ENCODE measurements at regions not wholly inside any gene's neighbourhood (a gene's known extent, or its start where the extent isn't known, plus 50 kb on each side); places are given as distances from the start of the nearest gene placed in this dataset.

GRCh38 chr2:157055660-157056199 is 201.8 kb upstream of the GALNT5 start:
- DNase-seq (ENCODE audit: low read depth, low spot score) = peak; percentile 33

- peak; percentile 63 for DNase-seq (ENCODE audit: low read depth, low spot score)
These were observed 201.3 kb upstream of the GALNT5 start for GRCh38 chr2:157056200-157056676.

DNA sequence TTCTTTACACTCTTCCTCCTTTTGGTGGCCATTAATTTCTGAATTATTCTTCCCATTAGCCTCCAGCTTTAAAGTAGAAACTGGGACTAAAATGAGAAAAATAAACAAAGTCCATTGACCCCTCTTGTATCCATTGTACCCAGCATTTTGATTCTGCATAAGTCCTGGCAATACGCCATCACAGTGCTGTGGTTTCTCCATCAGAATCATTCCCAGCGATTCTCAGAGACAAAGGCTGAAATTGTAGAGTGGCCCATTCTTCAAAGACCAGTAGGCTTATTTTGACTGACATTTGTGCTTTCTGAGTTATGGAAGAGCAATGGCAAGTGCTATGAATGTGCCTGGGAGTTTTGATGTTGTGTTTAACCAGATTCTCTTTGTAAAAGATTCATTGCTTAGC is 199.3 kb upstream of the GALNT5 start:
- no peak for DNase-seq (ENCODE audit: low read depth, low spot score)

DNA sequence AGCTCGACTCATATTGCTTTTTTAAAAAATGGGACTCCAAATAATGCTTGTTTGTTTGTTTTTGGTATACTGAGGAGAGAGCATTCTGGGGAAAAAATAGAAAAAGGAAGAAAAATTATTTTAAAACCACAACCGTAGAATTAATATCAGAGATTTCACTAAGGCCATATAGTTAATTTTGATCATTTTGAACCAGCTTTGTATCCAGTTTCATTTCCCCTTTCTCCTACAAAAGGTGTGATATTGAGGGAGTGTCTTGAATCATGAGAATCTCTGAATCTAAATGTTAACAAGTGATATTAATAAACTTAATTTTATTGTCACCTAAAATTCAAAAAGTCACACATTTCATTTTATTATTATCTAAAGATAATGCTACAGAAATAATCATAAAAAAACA is 198.5 kb upstream of the GALNT5 start:
- DNase-seq (ENCODE audit: low read depth, low spot score) = no peak

DNA sequence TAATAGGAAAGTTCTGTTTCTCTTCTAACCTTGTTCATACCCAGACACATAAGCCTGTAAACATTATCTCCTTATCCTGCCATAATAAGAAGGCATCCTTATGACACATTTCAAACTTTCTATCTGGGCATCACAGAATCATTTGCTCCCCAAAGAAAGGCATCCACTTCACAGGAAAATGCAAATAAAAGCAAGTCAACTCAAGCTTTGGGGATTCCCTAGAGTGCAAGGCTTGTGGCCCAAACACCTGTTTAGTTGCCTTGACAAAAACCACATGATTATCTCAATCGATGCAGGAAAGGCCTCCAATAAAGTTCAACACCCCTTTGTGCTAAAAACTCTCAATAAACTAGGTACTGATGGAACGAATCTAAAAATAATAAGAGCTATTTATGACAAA is 195.7 kb upstream of the GALNT5 start:
- no peak for DNase-seq (ENCODE audit: low read depth, low spot score)

DNA sequence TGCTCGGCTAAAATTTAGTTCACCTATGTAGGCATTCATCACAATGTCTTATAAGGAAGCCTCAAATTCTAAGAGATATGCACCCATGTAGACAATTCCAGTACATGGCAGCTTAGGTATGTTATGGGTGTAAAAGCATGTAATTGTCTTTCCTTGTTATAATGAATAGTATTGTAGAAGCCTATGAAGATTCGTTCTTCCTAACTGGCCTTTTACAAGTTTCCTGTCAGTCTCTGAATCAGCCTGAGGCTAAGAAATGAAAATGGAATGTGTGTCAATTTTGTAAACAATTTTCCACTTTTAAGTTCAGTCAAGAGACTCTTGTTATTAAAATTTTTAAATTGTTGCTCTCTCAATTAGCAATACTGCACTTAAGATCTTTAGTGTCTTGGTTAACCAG is 189.9 kb upstream of the GALNT5 start:
- no peak for DNase-seq (ENCODE audit: low read depth, low spot score)

DNA sequence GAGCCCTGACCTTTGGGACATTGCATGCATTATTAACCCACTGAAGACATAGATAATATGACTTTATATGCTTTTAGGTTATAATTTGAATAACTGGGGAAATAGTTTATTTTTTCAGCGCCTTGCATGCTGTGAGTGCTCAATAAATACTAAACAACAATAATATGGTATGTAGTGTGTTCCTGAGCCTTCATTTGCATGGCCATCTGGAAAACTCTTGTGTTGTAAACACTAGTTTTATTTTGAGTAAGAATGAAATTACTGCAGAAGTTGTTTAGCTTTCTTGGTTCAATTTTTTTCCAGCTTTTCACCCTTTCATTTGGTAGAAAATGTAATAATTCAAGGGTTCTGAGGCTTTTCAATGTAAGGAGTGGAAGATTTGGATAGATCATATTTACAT is 189.3 kb upstream of the GALNT5 start:
- no peak for DNase-seq (ENCODE audit: low read depth, low spot score)

DNA sequence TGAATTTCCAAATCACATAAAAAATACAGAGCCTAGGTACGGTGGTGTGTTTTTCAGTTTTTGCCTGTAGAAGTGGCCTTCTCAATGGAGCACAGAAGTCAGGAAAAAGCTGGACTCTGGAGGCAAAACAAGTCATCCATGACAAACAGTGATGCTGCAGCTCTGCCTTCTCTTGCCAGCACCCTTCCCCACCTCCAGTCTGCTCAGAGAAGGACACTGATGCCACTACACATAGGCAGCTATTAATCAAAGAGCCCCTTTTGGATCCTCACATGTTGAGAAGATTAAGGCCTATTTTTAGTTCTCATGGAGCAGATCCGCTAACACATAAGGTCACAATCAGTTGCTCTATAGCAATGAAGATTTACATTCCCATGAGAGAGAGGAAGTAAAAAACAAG is 181.6 kb upstream of the GALNT5 start:
- no peak for DNase-seq (ENCODE audit: low read depth, low spot score)

GRCh38 chr2:157076526-157077161 is 180.9 kb upstream of the GALNT5 start:
- no peak for DNase-seq (ENCODE audit: low read depth, low spot score)

- no peak for DNase-seq (ENCODE audit: low read depth, low spot score)
These were observed 179.7 kb upstream of the GALNT5 start for GRCh38 chr2:157077753-157078350.

DNA sequence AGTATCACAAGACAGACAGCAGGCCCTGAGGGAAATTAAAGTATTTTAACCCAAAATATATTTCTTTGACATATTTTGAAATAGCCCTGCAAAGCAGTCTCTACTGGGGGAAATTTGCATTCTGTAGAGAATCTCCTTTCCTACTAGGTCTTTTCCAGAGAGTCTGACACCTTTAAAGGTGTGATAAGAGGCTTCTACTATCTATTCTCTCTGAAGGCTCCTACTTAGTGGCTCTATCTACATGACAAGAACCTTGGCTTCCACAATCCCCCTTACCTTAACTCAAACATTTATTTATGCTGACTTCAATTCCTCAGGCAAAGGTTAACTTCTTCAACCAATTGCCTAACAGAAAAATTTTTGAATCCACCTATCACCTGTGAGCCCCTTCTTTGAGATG is 174.6 kb upstream of the GALNT5 start:
- no peak for DNase-seq (ENCODE audit: low read depth, low spot score)

- no peak for DNase-seq (ENCODE audit: low read depth, low spot score)
These were observed 172.0 kb upstream of the GALNT5 start for GRCh38 chr2:157085522-157085921.

- DNase-seq (ENCODE audit: low read depth, low spot score) = peak; percentile 45
These were observed 170.0 kb upstream of the GALNT5 start for GRCh38 chr2:157087373-157088002.

DNA sequence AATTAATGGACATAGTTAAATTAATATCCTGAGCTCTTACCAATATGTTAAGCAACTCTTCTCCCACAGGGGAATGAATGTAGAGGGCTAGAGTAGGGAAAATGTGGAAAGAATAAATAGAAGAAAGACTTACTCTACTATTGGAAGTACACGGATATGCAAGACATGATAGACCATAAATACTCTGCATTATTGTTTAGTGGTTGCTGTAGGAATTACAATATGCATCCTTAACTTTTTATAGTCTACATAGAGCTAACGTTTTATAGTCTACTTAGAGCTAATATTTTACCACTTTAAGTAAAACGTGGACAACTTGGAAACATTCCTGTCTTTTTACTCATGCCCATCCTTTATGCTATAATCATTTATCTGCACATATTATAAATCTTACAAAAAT is 163.8 kb upstream of the GALNT5 start:
- no peak for DNase-seq (ENCODE audit: low read depth, low spot score)

- no peak for DNase-seq (ENCODE audit: low read depth, low spot score)
These were observed 152.1 kb upstream of the GALNT5 start for GRCh38 chr2:157105372-157105771.

- DNase-seq (ENCODE audit: low read depth, low spot score) = no peak
These were observed 150.6 kb upstream of the GALNT5 start for GRCh38 chr2:157106950-157107349.

- no peak for DNase-seq (ENCODE audit: low read depth, low spot score)
These were observed 150.0 kb upstream of the GALNT5 start for GRCh38 chr2:157107460-157107859.

DNA sequence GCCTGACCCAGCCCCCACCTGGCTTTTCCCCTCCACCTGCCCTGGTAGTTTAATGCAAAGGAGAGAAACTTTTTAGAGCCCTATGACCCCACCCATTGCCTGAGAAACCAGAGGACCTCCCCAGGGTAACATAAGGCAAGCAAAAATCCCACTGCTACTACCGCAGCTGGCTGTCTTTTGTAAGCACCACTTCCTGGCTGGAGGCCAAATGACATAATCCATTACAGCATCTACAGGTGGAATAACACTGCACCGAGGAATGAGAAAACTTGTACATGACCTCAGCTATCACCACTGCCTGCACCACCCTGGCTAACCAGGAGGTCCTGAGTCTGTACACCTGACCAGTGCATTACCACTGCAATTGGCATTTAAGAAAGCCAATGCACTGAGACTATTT is 149.6 kb upstream of the GALNT5 start:
- peak; percentile 57 for DNase-seq (ENCODE audit: low read depth, low spot score)

- no peak for DNase-seq (ENCODE audit: low read depth, low spot score)
These were observed 134.7 kb upstream of the GALNT5 start for GRCh38 chr2:157122776-157123175.

GRCh38 chr2:157124731-157125130 is 132.8 kb upstream of the GALNT5 start:
- no peak for DNase-seq (ENCODE audit: low read depth, low spot score)

DNA sequence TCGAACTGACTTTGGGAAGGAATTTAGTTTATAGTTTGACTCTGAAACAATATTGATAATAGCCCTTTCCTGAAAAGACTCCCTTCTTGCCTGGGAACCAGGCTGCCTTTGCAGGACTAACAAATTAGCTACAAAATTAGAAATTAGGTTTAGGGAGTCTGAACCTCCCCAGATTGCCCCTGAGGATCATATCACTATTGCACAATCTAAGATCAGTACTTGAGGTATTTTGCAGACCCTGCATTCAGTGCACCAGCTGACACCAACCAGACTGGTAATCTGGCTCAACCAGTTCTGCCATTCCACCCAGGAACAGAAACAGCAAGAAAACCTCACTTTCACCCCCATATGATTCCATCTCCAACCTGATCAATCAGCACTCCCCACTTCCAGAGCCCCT is 131.8 kb upstream of the GALNT5 start:
- DNase-seq (ENCODE audit: low read depth, low spot score) = no peak

GRCh38 chr2:157127249-157128012 is 130.1 kb upstream of the GALNT5 start:
- DNase-seq (ENCODE audit: low read depth, low spot score) = no peak
